ENCODE measurements at regions not wholly inside any gene's neighbourhood (a gene's known extent, or its start where the extent isn't known, plus 50 kb on each side); places are given as distances from the start of the nearest gene placed in this dataset.

DNA sequence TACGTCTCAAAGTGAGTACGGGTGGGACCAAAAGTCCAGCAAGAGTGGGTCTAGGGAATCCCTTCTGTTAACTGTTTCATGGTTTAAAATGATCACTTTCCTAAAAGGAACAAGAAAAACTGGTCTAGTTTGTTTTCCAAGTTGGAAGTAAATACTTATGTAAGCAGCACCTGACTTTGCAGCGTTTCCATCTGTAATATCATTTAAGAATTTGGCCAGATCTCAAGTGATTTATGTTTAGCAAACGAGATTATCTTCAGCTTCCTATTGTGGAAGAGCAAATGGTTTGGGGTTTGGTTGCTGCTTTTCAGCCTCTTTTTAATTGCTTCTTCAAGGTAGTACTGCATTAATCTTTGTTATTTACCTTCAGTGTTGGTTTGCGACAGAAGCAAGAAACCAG, 50.4 kb downstream of the FHIP1A start:
- in situ Hi-C loops (cut with MboI; ENCODE audit: low sequenced_read_pairs) = no loop called here
- no peak for DNase-seq (ENCODE audit: low spot score in 2 of 2)

DNA sequence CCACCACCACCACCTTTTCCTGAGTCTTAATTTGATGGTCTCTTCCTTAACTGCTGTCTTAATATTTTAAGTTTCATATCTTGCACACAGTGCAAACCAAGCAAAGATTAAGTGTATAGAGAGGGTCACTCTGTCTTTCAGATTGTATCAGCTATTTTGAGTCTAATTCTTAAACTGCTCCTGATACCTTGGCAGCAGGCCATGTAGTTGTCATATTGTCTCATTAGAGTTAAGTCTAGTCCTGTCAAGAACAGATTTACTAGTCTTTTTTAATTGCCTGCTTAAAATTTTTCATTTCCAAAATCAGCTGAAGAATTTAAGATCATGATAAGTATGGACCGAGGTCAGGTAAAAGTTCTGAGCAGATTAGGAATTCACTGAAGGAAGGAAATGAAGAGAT, 51.5 kb downstream of the FHIP1A start:
- Histone ChIP-seq H3K9me3 (0 out of 2 replicates have a peak, but pooled peaks cover 4% of the 10 kb centered on the region), H3K36me3 (replicated peaks) (no peaks in the 10 kb centered on the region), H3K27me3 (ENCODE audit: low read depth) (no peaks in the 10 kb centered on the region), H3K4me3 (no peak overlapping the region), H3K4me1 (peaks cover 5% of the 10 kb centered on the region)
- in situ Hi-C loops (cut with MboI; ENCODE audit: low sequenced_read_pairs) = no loop called here
- DNase-seq (ENCODE audit: low spot score in 2 of 2) = peak in 1 of 2 experiments; percentile 16

More for the DNA sequence above, 50.4 kb downstream of the FHIP1A start:
- Histone ChIP-seq H3K4me3 (no peak overlapping the region), H3K36me3 (replicated peaks) (no peaks in the 10 kb centered on the region), H3K9me3 (0 out of 2 replicates have a peak, but pooled peaks cover 4% of the 10 kb centered on the region), H3K4me1 (peaks cover 5% of the 10 kb centered on the region), H3K27me3 (ENCODE audit: low read depth) (no peaks in the 10 kb centered on the region)

GRCh38 chr4:151462554-151462953, 53.6 kb downstream of the FHIP1A start:
- DNase-seq (ENCODE audit: low spot score in 2 of 2) = no peak
- Histone ChIP-seq H3K4me1 (peaks cover 5% of the 10 kb centered on the region), H3K27me3 (ENCODE audit: low read depth) (no peaks in the 10 kb centered on the region), H3K4me3 (no peak overlapping the region), H3K9me3 (0 out of 2 replicates have a peak, but pooled peaks cover 4% of the 10 kb centered on the region), H3K36me3 (replicated peaks) (no peaks in the 10 kb centered on the region)
- in situ Hi-C loops (cut with MboI; ENCODE audit: low sequenced_read_pairs) = no loop called here

DNA sequence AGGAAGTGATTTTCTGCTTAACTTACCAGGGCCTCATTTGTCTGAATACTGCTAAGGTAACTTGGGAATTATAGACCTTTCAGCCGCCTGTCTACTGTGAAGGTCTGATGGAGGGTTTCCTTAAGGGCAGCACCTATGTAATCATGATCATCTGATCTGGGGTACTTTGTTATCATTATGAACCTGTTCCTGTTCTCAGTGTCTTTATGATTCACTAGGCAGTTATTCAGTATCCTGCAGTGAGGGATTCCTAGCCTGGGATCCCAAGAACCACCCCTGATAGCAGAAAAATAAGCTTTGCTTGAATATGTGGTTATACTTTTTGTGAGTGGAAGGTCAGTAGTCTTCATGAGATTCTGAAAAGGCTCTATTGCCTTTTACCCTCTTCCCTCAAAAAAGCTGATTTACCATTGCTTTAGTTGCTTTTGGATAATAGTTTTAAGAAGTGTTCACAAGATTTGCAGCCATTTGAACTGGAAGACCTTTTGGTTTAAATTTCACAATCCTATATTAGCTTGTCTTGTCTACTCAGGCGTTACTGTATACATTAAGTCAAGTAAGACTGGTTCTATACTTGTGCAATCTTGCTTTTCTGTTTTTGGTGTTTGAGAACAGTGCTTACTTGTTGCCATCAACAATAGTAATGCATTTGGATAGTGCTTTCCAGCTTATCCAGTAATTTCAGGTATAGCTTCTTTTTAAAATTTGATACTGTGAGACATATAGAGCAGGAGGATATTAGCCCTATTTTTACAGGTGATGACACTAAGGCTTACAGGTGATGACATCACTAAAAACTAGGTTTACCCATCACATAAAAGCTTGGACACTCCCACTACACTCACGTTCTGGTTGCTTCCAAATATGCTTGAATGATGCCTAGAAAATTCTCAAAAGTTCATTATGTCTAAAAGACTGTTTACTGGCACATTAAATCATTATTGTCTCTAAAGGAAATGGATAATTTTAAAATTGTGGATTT, 60.0 kb downstream of the FHIP1A start:
- H3K27me3 ChIP-seq (ENCODE audit: low read depth) = no peaks in the 10 kb centered on the region
- H3K4me1 ChIP-seq = no peaks in the 10 kb centered on the region
- in situ Hi-C loops (cut with MboI; ENCODE audit: low sequenced_read_pairs) = no loop called here
- no peak for DNase-seq (ENCODE audit: low spot score in 2 of 2)
- H3K9me3 ChIP-seq = no peaks in the 10 kb centered on the region
- H3K4me3 ChIP-seq = no peak overlapping the region
- no peaks in the 10 kb centered on the region for H3K36me3 ChIP-seq (replicated peaks)

DNA sequence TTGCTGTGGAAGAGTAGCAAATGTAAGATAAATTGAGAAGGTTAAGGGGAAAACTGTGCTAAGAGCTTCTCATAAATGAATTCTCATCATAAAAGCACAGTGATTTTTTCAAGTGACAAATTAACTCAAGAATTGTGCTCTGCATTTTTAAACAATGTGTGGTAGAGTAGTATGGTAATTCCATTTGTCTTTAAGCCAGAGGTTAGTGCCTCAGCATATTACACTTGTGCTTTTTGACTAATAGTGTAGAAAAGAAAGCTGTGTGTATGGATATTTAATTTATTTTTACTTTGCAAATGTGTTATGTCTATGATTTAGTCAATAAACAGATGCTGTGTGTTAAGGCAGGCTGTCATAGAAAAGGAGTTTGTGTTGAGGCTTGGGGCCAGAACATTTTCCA, 61.0 kb downstream of the FHIP1A start:
- Histone ChIP-seq H3K36me3 (replicated peaks) (no peaks in the 10 kb centered on the region), H3K27me3 (ENCODE audit: low read depth) (no peaks in the 10 kb centered on the region), H3K4me1 (no peaks in the 10 kb centered on the region), H3K4me3 (no peak overlapping the region), H3K9me3 (no peaks in the 10 kb centered on the region)
- no peak for DNase-seq (ENCODE audit: low spot score in 2 of 2)
- in situ Hi-C loops (cut with MboI; ENCODE audit: low sequenced_read_pairs) = no loop called here

- in situ Hi-C loops (cut with MboI; ENCODE audit: low sequenced_read_pairs) = no loop called here
- no peaks in the 10 kb centered on the region for H3K27me3 ChIP-seq (ENCODE audit: low read depth)
- no peak for DNase-seq (ENCODE audit: low spot score in 2 of 2)
- H3K9me3 ChIP-seq = no peaks in the 10 kb centered on the region
- H3K36me3 ChIP-seq (replicated peaks) = no peaks in the 10 kb centered on the region
- H3K4me3 ChIP-seq = no peak overlapping the region
- H3K4me1 ChIP-seq = no peaks in the 10 kb centered on the region
Observed at GRCh38 chr4:151471728-151472127, 62.8 kb downstream of the FHIP1A start.

- in situ Hi-C loops (cut with MboI; ENCODE audit: low sequenced_read_pairs) = no loop called here
Observed at GRCh38 chr4:151472297-151472696, 63.3 kb downstream of the FHIP1A start.

GRCh38 chr4:151472711-151473110, 63.7 kb downstream of the FHIP1A start:
- Histone ChIP-seq H3K9me3 (no peaks in the 10 kb centered on the region), H3K36me3 (replicated peaks) (no peaks in the 10 kb centered on the region), H3K27me3 (ENCODE audit: low read depth) (no peaks in the 10 kb centered on the region), H3K4me3 (no peak overlapping the region), H3K4me1 (no peaks in the 10 kb centered on the region)
- in situ Hi-C loops (cut with MboI; ENCODE audit: low sequenced_read_pairs) = no loop called here
- no peak for DNase-seq (ENCODE audit: low spot score in 2 of 2)

More at GRCh38 chr4:151472297-151472696, 63.3 kb downstream of the FHIP1A start:
- Histone ChIP-seq H3K36me3 (replicated peaks) (no peaks in the 10 kb centered on the region), H3K27me3 (ENCODE audit: low read depth) (no peaks in the 10 kb centered on the region), H3K4me1 (no peaks in the 10 kb centered on the region), H3K9me3 (no peaks in the 10 kb centered on the region), H3K4me3 (no peak overlapping the region)
- no peak for DNase-seq (ENCODE audit: low spot score in 2 of 2)

DNA sequence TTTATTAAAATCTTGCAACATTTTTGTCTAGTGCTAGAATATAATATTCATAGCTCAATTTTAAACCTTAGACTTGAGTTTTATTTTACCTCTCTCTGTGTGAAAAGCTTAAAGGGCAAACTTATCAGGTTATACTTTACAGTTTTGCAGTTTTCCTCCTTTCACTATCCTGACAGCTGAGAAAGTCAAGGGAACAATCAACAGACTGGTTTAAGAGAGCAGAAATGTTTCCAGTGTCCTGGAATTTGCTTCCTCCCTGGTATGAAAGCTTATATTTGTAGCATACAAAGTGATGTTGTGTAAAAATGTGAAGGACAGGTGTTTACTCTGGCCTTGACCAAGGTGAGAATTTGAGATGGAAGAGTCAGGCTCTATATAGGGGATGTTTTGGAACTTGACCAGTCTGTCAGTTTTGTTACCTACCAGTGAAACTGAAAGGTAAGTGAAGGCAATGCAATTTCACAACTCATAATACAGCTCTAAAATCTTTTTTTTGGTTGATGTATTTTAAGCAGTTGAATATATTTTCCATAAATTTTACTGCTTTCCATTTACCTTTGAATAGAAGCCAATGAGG, 64.6 kb downstream of the FHIP1A start:
- H3K36me3 ChIP-seq (replicated peaks) = no peaks in the 10 kb centered on the region

GRCh38 chr4:151475035-151475714, 66.2 kb downstream of the FHIP1A start:
- in situ Hi-C loops (cut with MboI; ENCODE audit: low sequenced_read_pairs) = no loop called here
- Histone ChIP-seq H3K27me3 (ENCODE audit: low read depth) (no peaks in the 10 kb centered on the region), H3K9me3 (no peaks in the 10 kb centered on the region), H3K36me3 (replicated peaks) (no peaks in the 10 kb centered on the region), H3K4me3 (no peak overlapping the region), H3K4me1 (no peaks in the 10 kb centered on the region)
- DNase-seq (ENCODE audit: low spot score in 2 of 2) = no peak

More for the DNA sequence above, 64.6 kb downstream of the FHIP1A start:
- H3K4me3 ChIP-seq = no peak overlapping the region
- DNase-seq (ENCODE audit: low spot score in 2 of 2) = no peak
- no peaks in the 10 kb centered on the region for H3K9me3 ChIP-seq
- no peaks in the 10 kb centered on the region for H3K27me3 ChIP-seq (ENCODE audit: low read depth)
- H3K4me1 ChIP-seq = no peaks in the 10 kb centered on the region
- in situ Hi-C loops (cut with MboI; ENCODE audit: low sequenced_read_pairs) = no loop called here

GRCh38 chr4:151481813-151482212, 72.8 kb downstream of the FHIP1A start:
- no peaks in the 10 kb centered on the region for H3K9me3 ChIP-seq
- in situ Hi-C loops (cut with MboI; ENCODE audit: low sequenced_read_pairs) = no loop called here
- H3K36me3 ChIP-seq (replicated peaks) = no peaks in the 10 kb centered on the region
- H3K4me1 ChIP-seq = peaks cover 15% of the 10 kb centered on the region
- no peaks in the 10 kb centered on the region for H3K27me3 ChIP-seq (ENCODE audit: low read depth)
- no peak for DNase-seq (ENCODE audit: low spot score in 2 of 2)
- no peak overlapping the region for H3K4me3 ChIP-seq

DNA sequence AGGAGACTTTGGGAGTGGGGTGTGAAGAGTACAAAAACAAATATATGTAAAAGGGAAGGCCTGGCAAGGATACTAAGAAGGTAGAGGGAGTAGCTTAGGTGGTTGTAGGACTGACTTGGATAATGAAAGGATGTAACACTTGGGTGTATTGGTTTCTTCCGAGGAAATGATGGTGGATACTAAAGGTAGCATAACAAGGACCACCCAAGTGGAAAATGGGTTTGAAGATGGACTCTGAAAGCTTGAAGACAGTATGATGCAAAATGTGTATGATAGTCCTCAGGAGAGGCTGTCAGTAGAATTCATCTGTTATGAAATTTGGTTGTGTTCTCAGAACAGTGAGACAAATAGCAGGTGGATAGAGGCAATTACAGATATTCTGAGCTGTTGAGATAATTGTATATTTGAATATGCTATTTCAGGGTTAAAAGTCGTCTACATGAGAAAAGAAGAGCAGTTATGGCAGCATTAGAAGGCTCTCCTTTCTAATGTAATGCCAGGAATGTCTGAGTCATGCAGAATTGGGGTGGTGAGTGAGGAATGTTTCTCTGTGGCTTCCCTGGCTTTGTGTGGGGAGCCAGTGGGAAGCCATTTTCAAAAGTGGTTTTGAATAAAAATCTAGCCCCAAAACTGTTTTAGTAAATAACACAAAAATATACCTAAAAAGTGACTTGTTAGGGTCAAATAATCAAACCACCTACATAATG, 75.6 kb downstream of the FHIP1A start:
- no peaks in the 10 kb centered on the region for H3K36me3 ChIP-seq (replicated peaks)
- DNase-seq (ENCODE audit: low spot score in 2 of 2) = peak; percentile 47 to 66
- no peaks in the 10 kb centered on the region for H3K9me3 ChIP-seq
- no peak overlapping the region for H3K4me3 ChIP-seq
- no peaks in the 10 kb centered on the region for H3K27me3 ChIP-seq (ENCODE audit: low read depth)
- in situ Hi-C loops (cut with MboI; ENCODE audit: low sequenced_read_pairs) = no loop called here
- H3K4me1 ChIP-seq = peaks cover 15% of the 10 kb centered on the region

GRCh38 chr4:151485541-151486131, 76.7 kb downstream of the FHIP1A start:
- H3K4me1 ChIP-seq = peaks cover 15% of the 10 kb centered on the region
- in situ Hi-C loops (cut with MboI; ENCODE audit: low sequenced_read_pairs) = no loop called here

More at GRCh38 chr4:151485541-151486131, 76.7 kb downstream of the FHIP1A start:
- Histone ChIP-seq H3K27me3 (ENCODE audit: low read depth) (no peaks in the 10 kb centered on the region), H3K9me3 (no peaks in the 10 kb centered on the region), H3K4me3 (no peak overlapping the region), H3K36me3 (replicated peaks) (no peaks in the 10 kb centered on the region)
- DNase-seq (ENCODE audit: low spot score in 2 of 2) = no peak
